ENCODE measurements at regions not wholly inside any gene's neighbourhood (a gene's known extent, or its start where the extent isn't known, plus 50 kb on each side); places are given as distances from the start of the nearest gene placed in this dataset.
A peak's percentile ranks its signal among the peaks of the same experiment; 100 is the strongest.
"Not testable (repeated sequence)": the region's sequence is repeated elsewhere in the genome, so short reads cannot be mapped to it uniquely, and the experiment has no call there.

GRCh38 chr5:166178411-166179080 is 2112.9 kb upstream of the WWC1 start:
- DNase-seq = peak; percentile 35

GRCh38 chr5:166185185-166185584 is 2106.3 kb upstream of the WWC1 start:
- no peak for DNase-seq

- DNase-seq = no peak
These were observed 2102.7 kb upstream of the WWC1 start for GRCh38 chr5:166188501-166189325.

GRCh38 chr5:166192696-166193095 is 2098.7 kb upstream of the WWC1 start:
- no peak for DNase-seq

GRCh38 chr5:166195981-166196380 is 2095.5 kb upstream of the WWC1 start:
- no peak for DNase-seq

GRCh38 chr5:166200532-166200931 is 2090.9 kb upstream of the WWC1 start:
- DNase-seq = no peak

- DNase-seq = no peak
These were observed 2079.8 kb upstream of the WWC1 start for GRCh38 chr5:166211640-166212039.

GRCh38 chr5:166236327-166236726 is 2055.1 kb upstream of the WWC1 start:
- DNase-seq = no peak

GRCh38 chr5:166240705-166241104 is 2050.7 kb upstream of the WWC1 start:
- no peak for DNase-seq

- DNase-seq = no peak
These were observed 2045.9 kb upstream of the WWC1 start for GRCh38 chr5:166245556-166245955.

- no peak for DNase-seq
These were observed 2039.7 kb upstream of the WWC1 start for GRCh38 chr5:166251786-166252185.

- DNase-seq = no peak
These were observed 2033.8 kb upstream of the WWC1 start for GRCh38 chr5:166257661-166258060.

- DNase-seq = no peak
These were observed 2029.0 kb upstream of the WWC1 start for GRCh38 chr5:166262395-166262794.

GRCh38 chr5:166267907-166268306 is 2023.5 kb upstream of the WWC1 start:
- no peak for DNase-seq

GRCh38 chr5:166270712-166271111 is 2020.7 kb upstream of the WWC1 start:
- DNase-seq = no peak

GRCh38 chr5:166276006-166276405 is 2015.4 kb upstream of the WWC1 start:
- DNase-seq = no peak

- no peak for DNase-seq
These were observed 2011.6 kb upstream of the WWC1 start for GRCh38 chr5:166279828-166280227.

- no peak for DNase-seq
These were observed 2010.0 kb upstream of the WWC1 start for GRCh38 chr5:166281433-166281832.

- no peak for DNase-seq
These were observed 2008.5 kb upstream of the WWC1 start for GRCh38 chr5:166282939-166283338.

- no peak for DNase-seq
These were observed 2006.1 kb upstream of the WWC1 start for GRCh38 chr5:166285361-166285760.

- no peak for DNase-seq
These were observed 2004.6 kb upstream of the WWC1 start for GRCh38 chr5:166286832-166287231.

- DNase-seq = no peak
These were observed 2003.6 kb upstream of the WWC1 start for GRCh38 chr5:166287866-166288265.

GRCh38 chr5:166291800-166292199 is 1999.6 kb upstream of the WWC1 start:
- not testable (repeated sequence) for DNase-seq

GRCh38 chr5:166293892-166294291 is 1997.6 kb upstream of the WWC1 start:
- no peak for DNase-seq

All from left hindlimb (tissue), 1 donor.